GM13977 (cell line): ENCODE measurements at regions not wholly inside any gene's neighbourhood (a gene's known extent, or its start where the extent isn't known, plus 50 kb on each side); places are given as distances from the start of the nearest gene placed in this dataset.

ENCODE experiments used
- DNase-seq: peaks from one replicate; pipeline ENCODE4 v3.0.0; 2012; ENCODE audit warnings: low spot score
- in situ Hi-C: fragments of 300-500 bp; cut with MboI; formaldehyde crosslinking; loops from one replicate; pipeline ENCODE4 v1.12.0; 2022; ENCODE audit warnings: low sequenced_read_pairs, low pct_unique_long_range_greater_than_20kb, mixed read lengths, inconsistent platforms; ENCODE audit not compliant: unreplicated experiment
- TF ChIP-seq, protein P1 (sequence below): IDR thresholded peaks from 2 replicates; pipeline ENCODE4 v1.5.1; 2012; ENCODE audit warnings: mild to moderate bottlenecking, control low read depth; ENCODE audit not compliant: insufficient read depth; ENCODE audit errors: extremely low read depth, missing control alignments

DNA sequence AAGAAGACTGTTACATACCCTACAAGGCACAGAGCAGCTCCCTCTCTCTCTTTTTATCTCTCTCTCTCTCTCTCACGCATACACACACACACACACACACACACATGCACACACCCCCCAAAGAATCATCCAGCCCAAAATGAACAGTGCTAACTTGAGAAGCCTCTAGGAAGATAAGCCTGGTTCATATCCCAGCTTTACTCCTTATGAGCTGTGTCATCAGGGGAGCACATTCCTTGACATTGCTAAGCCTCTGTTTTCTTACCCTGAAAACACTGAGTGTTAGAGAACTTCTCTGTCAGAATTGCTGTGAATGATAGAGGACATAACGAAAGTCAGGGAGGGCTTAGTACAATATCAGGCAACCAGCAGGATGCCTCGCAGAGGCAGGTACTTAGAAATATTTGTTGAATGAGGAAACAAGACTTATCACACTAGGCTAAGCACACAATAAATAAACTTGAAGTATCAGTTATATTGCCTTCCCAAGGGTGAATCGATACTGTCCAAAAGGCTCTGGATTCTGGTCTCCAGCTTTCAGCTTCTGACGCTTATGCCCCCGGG, 725.6 kb upstream of the ID2 start:
- in situ Hi-C loops: no loop called here
- no peak for DNase-seq
- TF ChIP-seq, protein P1, sequence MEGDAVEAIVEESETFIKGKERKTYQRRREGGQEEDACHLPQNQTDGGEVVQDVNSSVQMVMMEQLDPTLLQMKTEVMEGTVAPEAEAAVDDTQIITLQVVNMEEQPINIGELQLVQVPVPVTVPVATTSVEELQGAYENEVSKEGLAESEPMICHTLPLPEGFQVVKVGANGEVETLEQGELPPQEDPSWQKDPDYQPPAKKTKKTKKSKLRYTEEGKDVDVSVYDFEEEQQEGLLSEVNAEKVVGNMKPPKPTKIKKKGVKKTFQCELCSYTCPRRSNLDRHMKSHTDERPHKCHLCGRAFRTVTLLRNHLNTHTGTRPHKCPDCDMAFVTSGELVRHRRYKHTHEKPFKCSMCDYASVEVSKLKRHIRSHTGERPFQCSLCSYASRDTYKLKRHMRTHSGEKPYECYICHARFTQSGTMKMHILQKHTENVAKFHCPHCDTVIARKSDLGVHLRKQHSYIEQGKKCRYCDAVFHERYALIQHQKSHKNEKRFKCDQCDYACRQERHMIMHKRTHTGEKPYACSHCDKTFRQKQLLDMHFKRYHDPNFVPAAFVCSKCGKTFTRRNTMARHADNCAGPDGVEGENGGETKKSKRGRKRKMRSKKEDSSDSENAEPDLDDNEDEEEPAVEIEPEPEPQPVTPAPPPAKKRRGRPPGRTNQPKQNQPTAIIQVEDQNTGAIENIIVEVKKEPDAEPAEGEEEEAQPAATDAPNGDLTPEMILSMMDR: no peak

- in situ Hi-C loops: no loop called here
- no peak for DNase-seq
- TF ChIP-seq, protein P1: no peak
These were observed 720.3 kb upstream of the ID2 start for GRCh38 chr2:7961550-7961949.

- DNase-seq: no peak
- in situ Hi-C loops: no loop called here
- TF ChIP-seq, protein P1: no peak
These were observed 719.7 kb upstream of the ID2 start for GRCh38 chr2:7962161-7962560.

GRCh38 chr2:7963787-7964186, 718.1 kb upstream of the ID2 start:
- TF ChIP-seq, protein P1: no peak
- no peak for DNase-seq
- in situ Hi-C loops: no loop called here

- TF ChIP-seq, protein P1: no peak
- no peak for DNase-seq
- in situ Hi-C loops: no loop called here
These were observed 715.8 kb upstream of the ID2 start for GRCh38 chr2:7966032-7966431.

DNA sequence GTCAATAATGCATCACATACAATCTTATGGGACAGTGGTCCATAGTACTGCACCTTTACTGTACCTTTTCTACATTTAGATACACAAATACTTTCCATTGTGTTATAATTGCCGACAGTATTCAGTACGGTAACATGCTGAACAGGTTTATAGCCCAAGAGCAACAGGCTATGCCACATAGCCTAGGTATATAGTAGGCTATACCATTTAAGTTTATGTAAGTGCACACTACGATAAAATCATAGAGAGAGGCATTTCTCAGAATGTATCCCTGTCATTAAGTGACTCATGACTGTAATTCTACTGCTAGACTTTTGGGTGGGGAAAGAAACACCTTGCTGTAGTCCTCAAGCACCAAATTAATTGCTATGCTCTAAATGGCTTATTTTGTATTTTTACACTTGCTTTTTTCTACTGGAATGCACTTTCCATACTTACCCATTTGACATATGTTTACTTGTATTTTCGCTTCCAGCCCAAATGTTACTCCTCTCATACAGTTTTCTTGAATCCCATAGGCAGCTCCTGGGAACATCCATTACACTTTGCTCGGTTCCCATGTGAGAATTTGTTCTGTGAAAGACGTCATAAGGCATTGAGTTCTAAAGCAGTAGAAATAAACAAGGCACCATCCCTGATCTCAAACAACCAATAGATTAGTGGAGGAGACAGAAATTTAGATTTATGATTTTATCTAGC, 714.0 kb upstream of the ID2 start:
- no peak for DNase-seq
- TF ChIP-seq, protein P1: no peak
- in situ Hi-C loops: no loop called here
